Stromal cell of bone marrow (primary cell): ENCODE measurements at regions not wholly inside any gene's neighbourhood (a gene's known extent, or its start where the extent isn't known, plus 50 kb on each side); places are given as distances from the start of the nearest gene placed in this dataset.
"Not testable (repeated sequence)": the region's sequence is repeated elsewhere in the genome, so short reads cannot be mapped to it uniquely, and the experiment has no call there.

Experiments
- DNase-seq: peaks from one replicate; pipeline ENCODE4 v3.0.0-alpha.2; 2012; ENCODE audit warnings: low read depth

GRCh38 chrX:25851141-25851540 is 287.0 kb upstream of the MAGEB18 start:
- DNase-seq = no peak

- DNase-seq = no peak
Observed at GRCh38 chrX:25853002-25853479, 285.1 kb upstream of the MAGEB18 start.

- no peak for DNase-seq
Observed at GRCh38 chrX:25858273-25858880, 279.8 kb upstream of the MAGEB18 start.

GRCh38 chrX:25860322-25860721 is 277.8 kb upstream of the MAGEB18 start:
- no peak for DNase-seq

GRCh38 chrX:25869761-25870160 is 268.4 kb upstream of the MAGEB18 start:
- no peak for DNase-seq

- DNase-seq = no peak
Observed at GRCh38 chrX:25872786-25873185, 265.4 kb upstream of the MAGEB18 start.

- peak; percentile 18 for DNase-seq
Observed at GRCh38 chrX:25873196-25873595, 264.9 kb upstream of the MAGEB18 start.

- no peak for DNase-seq
Observed at GRCh38 chrX:25878806-25879205, 259.3 kb upstream of the MAGEB18 start.

- not testable (repeated sequence) for DNase-seq
Observed at GRCh38 chrX:25882503-25882902, 255.6 kb upstream of the MAGEB18 start.

GRCh38 chrX:25897758-25898157 is 240.4 kb upstream of the MAGEB18 start:
- DNase-seq = no peak

GRCh38 chrX:25905728-25906127 is 232.4 kb upstream of the MAGEB18 start:
- DNase-seq = not testable (repeated sequence)

- no peak for DNase-seq
Observed at GRCh38 chrX:25925946-25926345, 212.2 kb upstream of the MAGEB18 start.

GRCh38 chrX:25928316-25928715 is 209.8 kb upstream of the MAGEB18 start:
- no peak for DNase-seq

- DNase-seq = peak; percentile 13
Observed at GRCh38 chrX:25941087-25941486, 197.1 kb upstream of the MAGEB18 start.

- no peak for DNase-seq
Observed at GRCh38 chrX:25941559-25942250, 196.4 kb upstream of the MAGEB18 start.

- DNase-seq = peak; percentile 1
Observed at GRCh38 chrX:25968920-25969319, 169.2 kb upstream of the MAGEB18 start.

GRCh38 chrX:25976683-25977310 is 161.3 kb upstream of the MAGEB18 start:
- no peak for DNase-seq

- no peak for DNase-seq
Observed at GRCh38 chrX:25998687-25999086, 139.5 kb upstream of the MAGEB18 start.

- no peak for DNase-seq
Observed at GRCh38 chrX:26007462-26007861, 130.7 kb upstream of the MAGEB18 start.

- DNase-seq = no peak
Observed at GRCh38 chrX:26008042-26008441, 130.1 kb upstream of the MAGEB18 start.

GRCh38 chrX:26008691-26009090 is 129.5 kb upstream of the MAGEB18 start:
- no peak for DNase-seq

- no peak for DNase-seq
Observed at GRCh38 chrX:26019386-26019785, 118.8 kb upstream of the MAGEB18 start.

GRCh38 chrX:26026179-26026578 is 112.0 kb upstream of the MAGEB18 start:
- DNase-seq = peak; percentile 9
